Activated T-helper 1 cell treated with anti-CD3 and anti-CD28 coated beads, Interleukin-2, amount 50 U/mL, for 16 hours (primary cell): ENCODE measurements at regions not wholly inside any gene's neighbourhood (a gene's known extent, or its start where the extent isn't known, plus 50 kb on each side); places are given as distances from the start of the nearest gene placed in this dataset.
"Not testable (repeated sequence)": the region's sequence is repeated elsewhere in the genome, so short reads cannot be mapped to it uniquely, and the experiment has no call there.

Experiments used
- DNase-seq, 2 donors: peaks; one replicate each; pipeline ENCODE4 v3.0.0-alpha.2; 2020; ENCODE audit warnings: low read depth in 1 of 2, low spot score in 1 of 2

- DNase-seq, result no peak
Observed at GRCh38 chr2:190742431-190742830, 93.5 kb downstream of the NAB1 start.

GRCh38 chr2:190744041-190744440, 95.2 kb downstream of the NAB1 start:
- DNase-seq, result no peak

- no peak for DNase-seq
Observed at GRCh38 chr2:190746971-190747761, 98.3 kb downstream of the NAB1 start.

- no peak for DNase-seq
Observed at GRCh38 chr2:190748966-190749365, 100.1 kb downstream of the NAB1 start.

GRCh38 chr2:190755772-190756415, 107.0 kb downstream of the NAB1 start:
- DNase-seq, result no peak

- no peak for DNase-seq
Observed at GRCh38 chr2:190759749-190760213, 110.9 kb downstream of the NAB1 start.

GRCh38 chr2:190760353-190761150, 111.7 kb downstream of the NAB1 start:
- DNase-seq, result not testable (repeated sequence)

- DNase-seq, result not testable (repeated sequence)
Observed at GRCh38 chr2:190761216-190761615, 112.3 kb downstream of the NAB1 start.

GRCh38 chr2:190762566-190762965, 113.7 kb downstream of the NAB1 start:
- DNase-seq, result no peak

GRCh38 chr2:190763100-190763499, 114.2 kb downstream of the NAB1 start:
- no peak for DNase-seq

GRCh38 chr2:190763901-190764514, 115.1 kb downstream of the NAB1 start:
- peak in 1 of 2 donors; percentile 8 for DNase-seq

- DNase-seq, result no peak
Observed at GRCh38 chr2:190765386-190766173, 115.0 kb upstream of the GLS start.

- no peak for DNase-seq
Observed at GRCh38 chr2:190766174-190766572, 114.4 kb upstream of the GLS start.

- DNase-seq, result no peak
Observed at GRCh38 chr2:190766595-190766994, 114.0 kb upstream of the GLS start.

GRCh38 chr2:190767821-190768220, 112.8 kb upstream of the GLS start:
- no peak for DNase-seq

GRCh38 chr2:190769258-190769657, 111.4 kb upstream of the GLS start:
- DNase-seq, result no peak

- DNase-seq, result no peak
Observed at GRCh38 chr2:190771726-190772125, 108.9 kb upstream of the GLS start.

- DNase-seq, result no peak
Observed at GRCh38 chr2:190780594-190780993, 100.0 kb upstream of the GLS start.

GRCh38 chr2:190781604-190782198, 98.9 kb upstream of the GLS start:
- peak in 1 of 2 donors; percentile 13 for DNase-seq

GRCh38 chr2:190782264-190782663, 98.4 kb upstream of the GLS start:
- no peak for DNase-seq
